ENCODE measurements at regions not wholly inside any gene's neighbourhood (a gene's known extent, or its start where the extent isn't known, plus 50 kb on each side); places are given as distances from the start of the nearest gene placed in this dataset.
A peak's percentile ranks its signal among the peaks of the same experiment; 100 is the strongest.

DNA sequence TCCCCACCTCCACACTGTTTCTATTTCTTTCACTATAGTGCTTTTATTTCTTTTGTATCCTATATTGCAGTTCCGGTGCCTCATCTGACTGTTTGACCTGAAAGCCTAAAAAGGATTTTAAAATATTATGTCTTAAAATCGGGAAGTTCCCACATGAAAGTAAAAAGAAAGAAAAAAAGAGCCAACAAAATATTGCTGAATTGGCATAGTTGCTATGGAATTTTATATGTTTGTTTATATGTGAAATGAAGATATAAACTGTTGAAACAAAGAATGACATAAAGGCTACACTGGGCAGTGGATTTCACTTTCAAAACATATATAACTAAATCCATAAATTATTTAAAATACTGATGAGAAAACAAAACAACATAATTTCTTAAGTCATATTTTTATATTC, 1383.7 kb downstream of the C4orf33 start:
- no peak for DNase-seq (ENCODE audit: low spot score)

DNA sequence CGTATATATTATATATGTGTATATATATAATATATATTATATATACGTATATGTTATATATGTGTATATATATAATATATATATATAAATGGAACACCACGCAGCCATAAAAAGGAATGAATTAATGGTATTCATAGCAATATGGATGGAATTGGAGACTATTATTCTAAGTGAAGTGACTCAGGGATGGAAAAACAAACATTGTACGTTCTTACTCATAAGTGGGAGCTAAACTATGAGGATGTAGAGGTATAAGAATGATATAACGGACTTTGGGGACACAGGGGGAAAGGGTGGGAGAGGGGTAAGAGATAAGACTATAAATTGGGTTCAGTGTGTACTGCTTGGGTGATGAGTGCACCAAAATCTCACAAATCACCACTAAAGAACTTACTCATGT, 1388.9 kb downstream of the C4orf33 start:
- DNase-seq (ENCODE audit: low spot score) = no peak

DNA sequence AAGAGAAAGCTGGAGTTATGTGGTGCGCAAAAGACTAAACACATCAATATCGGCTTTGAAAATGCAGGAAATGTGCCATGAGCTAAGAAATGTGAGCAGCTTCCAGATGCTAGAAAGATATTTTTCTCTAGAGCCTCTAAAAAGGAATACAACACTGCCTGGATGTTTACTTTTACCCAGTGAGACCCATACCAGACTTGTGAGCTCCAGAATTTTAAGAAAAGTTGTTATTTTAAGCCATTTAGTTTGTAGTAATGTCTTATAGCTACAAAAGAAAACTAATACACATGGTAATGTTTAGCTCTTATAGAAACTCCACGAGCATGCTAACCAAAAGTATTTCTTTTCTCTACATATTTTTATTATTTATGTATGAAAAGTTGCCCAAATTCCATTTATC, 1389.4 kb downstream of the C4orf33 start:
- DNase-seq (ENCODE audit: low spot score) = no peak

DNA sequence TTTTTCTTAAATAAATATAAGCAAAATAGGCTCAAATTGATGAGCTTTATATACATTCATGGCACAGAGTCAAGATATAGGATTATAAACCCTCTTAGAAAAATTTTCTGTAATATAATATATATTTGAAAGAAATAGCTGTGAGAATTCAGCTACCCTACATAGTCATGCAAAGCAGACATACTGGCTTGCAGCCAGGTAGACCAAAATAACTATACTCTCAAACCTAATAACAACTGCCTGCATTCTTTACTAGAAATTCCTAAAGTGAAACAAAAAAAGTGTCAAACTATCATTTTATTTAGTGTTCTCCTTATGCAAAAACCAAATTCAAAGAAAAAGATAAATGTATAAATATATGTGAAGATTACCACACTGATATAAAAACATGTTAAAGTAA, 1390.2 kb downstream of the C4orf33 start:
- peak; percentile 53 for DNase-seq (ENCODE audit: low spot score)

DNA sequence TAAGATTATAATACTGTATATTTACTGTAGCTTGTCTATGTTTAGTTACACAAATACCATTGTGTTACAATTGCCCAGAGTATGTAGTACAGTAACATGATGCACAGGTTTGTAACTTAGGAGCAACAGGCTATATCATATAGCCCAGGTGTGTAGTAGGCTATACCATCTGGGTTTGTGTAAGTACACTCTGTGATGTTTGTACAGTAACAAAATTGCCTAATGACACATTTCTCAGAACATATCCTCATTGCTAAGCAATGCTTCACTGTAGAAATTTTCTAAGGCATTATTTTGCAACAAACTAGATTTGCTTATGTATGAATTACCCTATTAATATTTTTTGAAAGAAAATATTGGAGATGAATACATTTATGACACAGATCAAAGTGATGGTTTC, 1390.9 kb downstream of the C4orf33 start:
- no peak for DNase-seq (ENCODE audit: low spot score)

DNA sequence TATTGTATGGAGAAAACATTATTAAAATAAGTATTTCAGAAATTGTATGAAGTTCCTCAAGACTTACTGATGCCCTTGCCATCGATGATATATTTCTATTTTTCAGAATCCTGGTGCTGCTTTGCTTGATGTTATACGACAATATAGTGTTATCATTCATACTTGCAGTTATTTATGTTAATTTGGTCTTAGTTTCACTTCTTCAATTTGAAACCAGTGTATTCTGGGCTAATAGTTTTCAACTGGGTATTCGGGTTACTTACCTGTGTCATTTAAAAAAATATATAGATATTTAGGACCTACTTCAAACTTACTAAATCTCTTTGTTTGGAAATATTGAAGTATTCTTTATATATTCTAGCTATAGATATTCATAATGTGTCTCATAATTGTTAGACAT, 1414.7 kb downstream of the C4orf33 start:
- no peak for DNase-seq (ENCODE audit: low spot score)

DNA sequence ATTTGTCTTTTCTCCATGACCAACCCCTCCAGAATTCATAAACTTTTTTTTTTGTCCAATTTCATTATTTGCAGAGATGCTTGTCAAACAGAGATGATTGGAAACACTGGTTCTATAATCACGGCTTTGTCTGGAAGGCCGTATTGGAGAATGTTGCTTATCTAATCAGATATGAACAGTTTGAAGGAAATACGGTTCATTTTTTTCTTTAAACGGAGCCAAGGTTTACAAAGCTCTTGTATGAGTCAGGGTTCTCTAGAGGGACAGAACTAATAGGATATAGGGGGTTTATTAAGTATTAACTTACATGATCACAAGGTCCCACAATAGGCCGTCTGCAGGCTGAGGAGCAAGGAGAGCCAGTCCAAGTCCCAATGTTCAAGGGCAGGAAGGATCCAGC, 1415.8 kb downstream of the C4orf33 start:
- DNase-seq (ENCODE audit: low spot score) = peak; percentile 4

DNA sequence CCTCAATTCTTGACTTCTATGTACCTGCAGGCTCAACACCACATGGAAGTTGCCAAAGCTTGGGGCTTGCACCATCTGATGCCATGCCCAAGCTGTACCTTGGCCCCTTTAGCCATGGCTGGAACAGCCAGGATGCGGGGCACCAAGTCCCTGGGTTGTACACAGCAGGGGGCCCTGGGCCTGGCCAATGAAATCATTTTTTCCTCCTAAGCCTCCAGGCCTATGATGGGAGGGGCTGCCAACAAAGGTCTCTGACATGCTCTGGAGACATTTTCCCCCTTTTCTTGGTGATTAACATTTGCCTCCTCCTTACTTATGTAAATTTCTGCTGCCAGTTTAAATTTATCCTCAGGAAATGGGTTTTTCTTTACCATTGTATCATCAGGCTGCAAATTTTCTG, 1428.1 kb downstream of the C4orf33 start:
- no peak for DNase-seq (ENCODE audit: low spot score)

DNA sequence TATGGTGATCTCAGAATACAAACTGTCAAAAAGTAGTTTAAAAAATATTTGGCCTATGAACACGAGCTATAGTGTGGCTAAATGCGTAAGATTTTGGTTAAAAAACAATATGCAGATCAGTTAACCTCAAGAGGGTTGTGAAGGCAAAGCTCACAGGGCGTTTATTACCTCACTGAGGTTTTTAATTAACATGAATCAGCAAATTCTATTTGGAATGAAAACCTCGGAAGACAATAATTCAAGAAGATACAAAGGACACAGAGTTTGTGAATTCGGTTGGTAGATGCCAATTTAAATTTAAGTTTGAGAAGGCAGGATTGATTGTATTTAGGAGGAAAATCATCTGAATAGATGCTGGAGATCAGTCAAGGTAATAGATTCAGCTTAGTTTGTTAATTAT, 1434.6 kb downstream of the C4orf33 start:
- DNase-seq (ENCODE audit: low spot score) = no peak

DNA sequence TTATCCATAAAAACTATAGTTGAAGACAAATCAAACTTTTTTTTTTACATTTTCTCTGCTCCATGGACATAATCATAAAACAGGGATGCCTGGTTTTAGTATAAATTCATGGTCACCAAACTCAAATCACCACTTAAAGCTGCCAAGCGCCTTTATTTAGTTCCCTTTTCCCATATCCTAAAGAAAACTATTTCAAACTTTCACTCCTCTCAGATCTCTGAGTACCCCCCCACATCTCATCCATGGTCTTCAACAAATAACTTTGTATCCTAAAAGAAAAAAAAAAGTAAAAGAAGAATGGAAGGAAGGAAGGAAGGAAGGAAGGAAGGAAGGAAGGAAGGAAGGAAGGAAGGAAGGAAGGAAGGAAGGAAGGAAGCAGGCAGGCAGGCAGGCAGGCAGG, 1438.7 kb downstream of the C4orf33 start:
- DNase-seq (ENCODE audit: low spot score) = no peak

DNA sequence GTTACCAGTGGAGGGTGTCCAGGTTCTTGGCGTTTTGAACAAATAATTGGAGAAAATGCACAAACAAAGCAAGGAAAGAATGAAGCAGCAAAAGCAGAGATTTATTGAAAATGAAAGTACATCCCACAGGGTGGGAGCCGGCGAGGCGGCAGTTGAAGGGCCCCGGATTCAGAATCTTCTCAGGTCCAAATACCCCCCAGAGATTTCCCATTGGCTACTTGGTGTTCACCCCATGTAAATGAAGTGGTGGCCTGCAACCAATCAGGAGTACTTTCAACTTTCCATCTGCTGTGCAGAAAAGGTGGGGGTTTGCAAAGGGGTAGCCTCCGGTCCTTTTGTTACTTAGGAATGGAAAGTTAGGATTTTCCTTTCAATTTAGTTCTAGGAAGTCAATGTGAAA, 1447.0 kb downstream of the C4orf33 start:
- no peak for DNase-seq (ENCODE audit: low spot score)

DNA sequence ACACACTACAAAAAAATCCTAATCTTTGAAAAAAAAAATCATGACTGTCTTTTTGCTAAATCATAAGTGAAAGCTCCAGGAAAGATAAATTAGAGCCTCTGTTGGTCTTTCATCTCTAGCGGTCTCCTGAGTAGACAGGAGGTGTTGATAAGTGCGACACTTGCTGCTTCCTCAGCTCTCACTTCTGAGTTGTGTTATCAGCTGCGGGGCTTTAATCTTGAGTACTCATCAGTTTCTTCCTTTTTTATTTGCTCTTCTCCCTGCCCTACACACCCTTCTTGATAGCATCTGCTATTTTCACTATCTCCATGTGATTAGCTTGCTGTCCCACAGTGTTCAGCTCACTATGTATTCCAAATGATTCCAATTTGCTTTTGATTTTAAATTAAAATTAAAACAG, 1449.2 kb downstream of the C4orf33 start:
- no peak for DNase-seq (ENCODE audit: low spot score)

DNA sequence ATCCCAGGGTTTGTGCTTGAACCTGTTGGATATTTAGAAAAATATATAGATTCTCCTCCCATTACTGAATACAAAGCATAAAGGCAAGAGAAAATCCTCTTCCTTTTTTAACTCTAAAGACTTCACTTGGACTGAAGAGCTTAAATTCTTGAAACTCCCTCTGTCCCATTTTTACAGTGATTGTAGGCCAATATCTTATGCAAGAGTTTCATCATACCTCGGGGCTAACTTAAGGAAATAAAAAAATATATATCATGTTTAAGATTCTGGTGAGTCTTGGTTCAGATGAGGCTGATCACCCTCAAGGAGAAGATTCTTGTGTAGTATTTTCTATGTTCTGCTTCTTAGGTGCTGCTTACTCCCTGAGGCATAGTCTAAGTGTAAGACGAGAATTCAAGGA, 1449.6 kb downstream of the C4orf33 start:
- no peak for DNase-seq (ENCODE audit: low spot score)

DNA sequence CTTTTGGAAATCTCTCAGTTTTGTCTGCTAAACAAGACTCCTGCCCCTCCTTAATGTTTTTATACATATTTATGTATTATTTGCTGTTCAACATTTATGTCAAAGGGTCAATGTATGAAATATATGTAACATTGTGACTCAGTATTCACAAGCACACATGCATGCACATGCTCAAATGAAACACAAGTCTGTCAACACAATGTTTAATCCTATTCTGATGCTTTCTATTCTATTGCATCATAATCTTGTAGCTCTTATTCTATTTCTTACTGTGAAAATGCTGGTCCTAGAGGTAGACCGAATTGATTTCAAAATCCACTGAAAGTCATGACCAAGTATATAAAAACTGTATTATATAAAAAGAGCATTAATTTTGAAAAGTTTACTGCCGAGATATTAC, 1463.3 kb downstream of the C4orf33 start:
- no peak for DNase-seq (ENCODE audit: low spot score)

DNA sequence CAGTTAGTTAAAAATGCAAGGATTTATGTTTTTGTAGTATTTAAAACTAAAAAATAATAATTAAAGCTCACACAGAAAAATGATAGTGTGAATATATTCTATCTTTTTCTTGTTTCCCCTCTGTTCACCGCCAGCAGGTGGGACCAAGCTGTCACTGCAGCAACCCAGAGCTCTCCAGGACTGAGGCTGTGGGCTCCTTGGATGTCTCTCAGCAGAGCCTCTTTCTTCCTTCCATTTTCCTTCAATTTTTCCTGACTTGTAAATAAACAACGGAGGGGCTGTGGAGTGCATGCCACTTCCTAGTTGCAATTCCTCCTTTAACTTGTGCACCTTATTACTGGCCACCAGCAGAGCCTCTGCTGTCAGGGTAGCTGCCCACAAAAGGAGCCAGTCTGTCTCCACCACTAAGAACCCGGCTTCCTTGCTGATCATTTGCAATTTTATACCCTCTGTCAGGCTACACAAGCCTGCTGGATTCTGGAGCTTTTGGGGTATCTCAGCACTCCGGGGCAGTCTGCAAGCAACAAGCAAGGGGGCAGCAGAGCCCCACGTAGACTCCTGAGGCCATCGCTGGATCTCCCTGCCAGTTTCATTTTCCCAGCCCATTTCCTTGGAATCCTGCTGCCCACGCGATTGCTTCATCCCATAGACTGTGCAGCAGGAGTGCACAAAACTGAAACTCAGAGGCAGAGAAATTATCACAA, 1467.4 kb downstream of the C4orf33 start:
- DNase-seq (ENCODE audit: low spot score) = peak; percentile 58

DNA sequence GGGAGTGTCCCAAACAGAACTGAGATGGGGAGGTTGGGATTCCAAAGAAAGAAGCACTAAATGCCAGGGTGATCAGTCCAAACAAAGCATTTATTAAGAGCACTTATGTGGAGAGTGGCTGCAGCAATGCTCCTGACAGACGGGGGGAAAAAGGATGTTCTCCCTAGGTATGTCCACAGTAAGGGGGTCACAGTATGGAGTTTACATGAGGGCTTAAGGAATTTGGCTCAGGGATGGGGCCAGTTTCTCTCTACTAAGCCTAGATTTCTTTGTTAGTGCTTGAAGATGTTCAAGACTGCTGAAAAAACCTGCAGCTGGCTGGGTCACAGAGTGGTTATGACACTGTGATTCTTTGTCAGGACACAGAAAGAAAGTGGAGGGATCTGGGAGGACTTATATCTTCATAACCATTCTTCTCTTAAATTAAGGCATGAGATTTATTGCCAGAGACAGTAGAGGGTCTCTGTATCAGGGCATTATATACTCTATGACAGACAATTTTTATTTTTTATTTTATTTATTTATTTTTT, 1468.0 kb downstream of the C4orf33 start:
- DNase-seq (ENCODE audit: low spot score) = no peak

DNA sequence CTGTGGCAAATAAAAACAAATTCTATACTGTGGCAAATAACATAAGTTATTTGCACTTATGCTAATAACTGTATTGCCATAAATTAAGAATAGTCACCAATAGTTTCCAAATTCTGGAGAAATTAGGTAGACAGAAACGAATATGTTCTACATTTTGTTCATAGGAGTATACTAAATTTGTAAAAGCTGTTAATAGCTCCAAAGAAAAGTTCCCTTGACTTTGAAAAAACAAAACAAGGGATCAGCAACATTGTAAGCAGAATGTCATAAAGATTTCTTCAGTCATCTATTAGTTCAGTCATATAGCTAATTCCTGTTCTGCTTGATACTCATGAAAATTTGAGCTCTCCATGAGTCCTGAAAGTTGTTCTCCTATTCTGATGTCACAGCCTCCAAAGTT, 1472.8 kb downstream of the C4orf33 start:
- no peak for DNase-seq (ENCODE audit: low spot score)

DNA sequence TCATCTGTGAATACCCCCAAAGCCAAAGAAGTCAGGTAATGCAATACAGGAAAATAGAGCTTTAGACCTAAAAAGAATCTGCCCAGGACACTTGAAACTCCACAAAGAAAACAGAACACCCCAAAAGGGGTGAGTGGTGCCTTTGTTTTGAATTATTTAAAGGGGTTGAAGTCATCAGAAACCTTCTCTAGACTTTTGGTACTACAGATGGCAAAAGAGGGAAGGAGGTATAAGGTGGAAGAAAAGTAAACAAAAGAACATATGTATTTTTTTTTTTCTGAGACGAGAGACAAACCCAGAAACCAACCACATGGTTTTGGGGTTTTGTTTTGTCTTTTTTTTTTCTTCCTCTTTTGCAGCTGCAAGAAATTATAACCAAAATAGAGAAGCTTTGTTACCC, 1477.8 kb downstream of the C4orf33 start:
- DNase-seq (ENCODE audit: low spot score) = no peak

DNA sequence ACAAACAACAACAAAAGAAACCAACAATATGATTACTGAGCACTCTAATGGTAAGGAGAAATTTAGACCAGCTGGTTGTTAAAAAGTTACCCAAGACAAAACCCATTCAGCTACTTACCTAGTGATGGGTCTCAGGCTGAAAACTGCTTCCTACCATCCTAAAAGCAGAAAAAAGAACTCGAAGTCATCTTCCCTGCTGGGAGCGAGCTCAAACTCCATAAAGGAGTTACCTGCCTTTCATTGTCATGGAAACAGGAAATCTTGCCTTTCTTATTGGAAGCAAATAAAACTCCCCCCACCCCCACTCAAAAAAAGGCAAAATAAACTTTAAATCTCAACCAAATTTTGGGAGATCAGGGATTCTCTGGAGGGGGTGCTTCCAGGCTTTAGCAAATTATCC, 1478.3 kb downstream of the C4orf33 start:
- no peak for DNase-seq (ENCODE audit: low spot score)

DNA sequence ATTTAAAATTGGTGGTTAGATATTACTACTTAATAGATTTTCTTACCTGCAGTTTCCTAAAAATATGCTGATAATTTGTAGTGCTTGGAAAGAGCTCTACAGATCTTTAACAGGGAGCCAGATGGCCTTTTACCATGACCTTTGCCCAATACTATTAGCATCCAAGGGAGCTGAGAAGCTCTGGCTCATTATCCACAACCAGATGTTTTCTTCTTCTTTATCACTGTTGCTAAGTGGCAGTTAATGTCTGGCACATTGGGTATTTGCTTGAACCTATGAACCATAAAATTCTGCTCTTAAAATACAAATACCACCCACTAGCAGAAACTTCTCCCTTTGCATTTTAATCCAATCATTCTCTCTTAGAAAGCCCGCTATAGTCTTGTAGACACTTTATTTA, 1480.3 kb downstream of the C4orf33 start:
- no peak for DNase-seq (ENCODE audit: low spot score)

DNA sequence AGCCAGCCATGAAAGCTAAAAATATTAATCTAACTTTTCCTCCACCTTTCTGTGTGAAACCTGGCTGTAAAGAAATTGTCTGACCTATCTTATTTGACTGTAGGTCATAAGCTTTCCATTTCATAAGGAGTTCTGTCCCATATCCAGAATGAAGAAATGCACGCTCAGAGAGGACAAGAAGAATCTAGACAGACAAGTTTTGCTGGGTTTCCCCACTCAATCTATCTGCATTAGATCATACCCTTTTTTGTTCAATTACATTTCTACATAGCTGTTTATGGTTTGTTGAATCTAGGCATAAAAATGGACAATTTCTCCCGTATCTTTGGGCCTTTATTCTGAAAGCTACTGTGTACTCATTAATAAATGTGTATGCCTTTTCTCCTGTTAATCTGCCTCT, 1495.1 kb downstream of the C4orf33 start:
- DNase-seq (ENCODE audit: low spot score) = peak; percentile 11

DNA sequence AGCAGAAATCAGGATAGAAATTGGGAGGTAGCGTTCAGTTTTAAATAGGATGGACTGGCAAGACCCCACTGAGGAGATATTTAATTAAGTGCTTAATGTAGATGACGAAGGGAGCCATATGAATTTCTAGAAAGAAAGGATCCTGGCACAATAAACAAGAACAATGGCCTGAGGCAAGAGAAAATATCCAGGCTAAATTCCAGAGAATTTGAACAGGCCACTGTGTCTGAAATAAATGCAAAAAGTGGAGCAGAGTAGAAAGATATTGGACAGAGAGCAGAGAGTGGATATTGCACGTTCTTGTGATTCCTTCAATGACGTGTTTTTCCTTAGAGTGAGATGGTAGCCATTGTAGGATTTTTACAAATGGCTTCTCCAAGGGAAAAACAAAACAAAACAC, 1504.8 kb downstream of the C4orf33 start:
- DNase-seq (ENCODE audit: low spot score) = no peak

DNA sequence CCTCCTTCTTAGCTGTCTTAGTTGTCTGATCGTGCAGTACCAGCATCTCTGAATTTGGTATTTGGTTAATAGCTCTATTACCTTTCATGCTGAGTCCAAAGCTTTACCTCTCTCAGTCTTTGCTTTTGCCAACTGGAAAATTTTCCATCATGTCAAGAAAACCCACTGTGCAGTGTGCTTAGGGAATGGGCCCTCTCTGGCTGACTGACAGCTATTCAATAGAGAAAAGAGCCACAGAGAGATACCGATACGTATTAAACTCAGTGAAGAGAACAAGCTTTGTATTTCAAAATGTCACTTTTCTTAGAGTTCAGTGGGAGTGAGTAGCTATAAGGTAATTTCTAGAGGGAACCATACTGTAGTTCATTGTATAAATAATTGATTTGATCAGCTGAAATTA, 1507.1 kb downstream of the C4orf33 start:
- no peak for DNase-seq (ENCODE audit: low spot score)

DNA sequence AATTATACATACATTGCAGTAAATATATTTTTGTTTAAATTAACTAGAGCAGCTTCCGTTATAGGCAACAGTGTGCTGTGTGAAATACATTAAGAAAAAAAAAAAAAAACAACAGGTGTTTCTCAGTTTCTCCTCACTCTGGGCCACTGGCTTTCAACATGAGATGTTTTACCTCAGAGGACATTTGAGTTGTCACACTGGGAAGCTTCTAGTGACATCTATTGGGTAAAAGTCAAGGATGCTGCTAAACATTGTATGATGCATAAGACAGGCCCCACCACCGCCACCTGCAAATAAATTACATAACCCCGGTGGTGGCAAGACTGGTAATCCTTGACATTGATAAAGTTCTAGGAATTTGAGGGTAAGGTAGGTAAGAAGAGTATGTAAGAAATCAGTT, 1512.2 kb downstream of the C4orf33 start:
- DNase-seq (ENCODE audit: low spot score) = no peak

Measured in umbilical cord (tissue), 1 donor.